ENCODE measurements at regions not wholly inside any gene's neighbourhood (a gene's known extent, or its start where the extent isn't known, plus 50 kb on each side); places are given as distances from the start of the nearest gene placed in this dataset.

DNA sequence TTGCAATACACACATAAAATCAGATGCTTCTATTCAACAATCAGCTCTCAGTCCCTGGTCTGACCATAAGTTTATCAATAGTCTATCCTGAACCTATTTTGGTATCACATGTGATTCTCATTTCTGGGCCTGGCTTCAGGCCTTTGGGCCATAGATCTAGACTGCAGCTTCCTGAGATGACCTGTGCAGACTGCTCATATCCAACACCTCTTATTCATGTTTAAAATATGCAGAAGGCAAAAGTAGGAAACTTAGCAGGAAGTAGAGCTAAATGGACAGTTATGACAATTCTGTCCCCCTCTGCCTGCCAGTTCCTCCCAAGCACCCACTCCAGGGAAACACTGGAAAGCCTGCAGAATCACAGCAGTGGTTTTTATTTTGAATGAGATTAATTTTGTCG lies 53.3 kb downstream of the C7orf25 start:
- no peak for DNase-seq (ENCODE audit: low spot score)

DNA sequence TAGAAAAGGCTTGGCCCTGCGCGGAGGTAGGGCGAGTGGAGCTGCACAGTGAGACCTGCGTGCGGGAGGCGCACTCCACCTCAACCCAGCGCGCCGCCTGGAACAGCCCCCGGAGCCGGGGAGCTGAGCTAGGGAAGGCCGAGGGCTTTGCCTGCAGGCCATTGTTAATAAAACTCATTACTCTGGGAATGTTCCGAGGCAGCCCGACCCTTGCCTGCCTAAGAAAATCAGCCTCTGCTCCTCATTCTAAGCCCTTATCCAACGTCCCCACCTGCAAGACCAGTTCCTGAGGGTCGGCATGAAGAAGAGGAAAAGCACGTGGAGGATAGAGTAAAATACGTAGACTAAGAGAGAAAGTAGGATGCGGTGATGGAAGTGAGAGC lies 55.3 kb downstream of the C7orf25 start:
- no peak for DNase-seq (ENCODE audit: low spot score)

GRCh38 chr7:42854571-42855118 lies 57.2 kb downstream of the C7orf25 start:
- DNase-seq (ENCODE audit: low spot score), result no peak

DNA sequence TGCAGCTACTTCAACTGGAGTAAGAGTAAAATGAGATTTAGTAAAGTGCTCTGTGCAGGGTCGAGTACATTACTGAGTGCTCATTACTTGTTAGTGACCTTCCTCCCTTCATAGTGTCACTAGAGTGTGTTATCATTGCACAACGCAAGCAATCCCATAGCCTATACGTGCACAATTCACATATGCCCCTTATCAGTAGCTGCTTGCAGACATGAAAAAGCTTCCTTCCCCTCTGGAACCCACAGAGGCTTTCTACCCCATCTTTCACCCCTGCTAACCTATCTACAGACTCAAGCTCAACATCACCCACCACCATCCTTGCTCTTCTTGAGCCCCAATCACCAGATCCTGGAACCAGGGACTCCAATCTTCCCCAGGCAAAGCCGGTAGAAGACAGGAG lies 59.3 kb downstream of the C7orf25 start:
- DNase-seq (ENCODE audit: low spot score), result no peak

DNA sequence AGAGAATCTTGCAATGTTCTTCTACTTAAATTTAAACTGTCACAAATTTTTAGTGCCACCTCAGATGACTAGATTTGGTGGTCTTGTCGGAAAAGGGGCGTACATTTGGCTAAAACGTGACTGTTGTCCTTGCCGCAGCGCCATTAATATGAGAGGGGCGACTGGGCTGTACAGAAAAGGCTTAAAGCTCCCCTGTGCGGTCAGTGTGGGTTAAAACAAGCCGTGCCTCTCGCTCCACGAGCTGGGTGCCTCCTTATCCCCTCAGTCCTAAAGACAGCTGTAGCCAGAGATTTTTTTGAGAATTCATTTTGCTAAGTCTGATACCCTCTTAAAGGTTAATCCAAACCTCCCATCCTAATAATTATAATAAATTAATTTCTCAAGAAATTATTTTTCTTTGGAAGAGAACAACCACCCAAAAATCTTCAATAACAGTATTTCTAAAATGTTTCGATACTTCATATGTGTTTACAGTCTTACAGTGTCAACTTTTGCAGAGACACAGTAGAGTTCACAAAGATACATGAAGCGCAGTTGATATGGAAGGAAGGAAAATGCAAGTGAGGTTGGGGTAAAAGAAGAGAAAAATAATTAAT lies 68.6 kb downstream of the C7orf25 start:
- peak; percentile 24 for DNase-seq (ENCODE audit: low spot score)

DNA sequence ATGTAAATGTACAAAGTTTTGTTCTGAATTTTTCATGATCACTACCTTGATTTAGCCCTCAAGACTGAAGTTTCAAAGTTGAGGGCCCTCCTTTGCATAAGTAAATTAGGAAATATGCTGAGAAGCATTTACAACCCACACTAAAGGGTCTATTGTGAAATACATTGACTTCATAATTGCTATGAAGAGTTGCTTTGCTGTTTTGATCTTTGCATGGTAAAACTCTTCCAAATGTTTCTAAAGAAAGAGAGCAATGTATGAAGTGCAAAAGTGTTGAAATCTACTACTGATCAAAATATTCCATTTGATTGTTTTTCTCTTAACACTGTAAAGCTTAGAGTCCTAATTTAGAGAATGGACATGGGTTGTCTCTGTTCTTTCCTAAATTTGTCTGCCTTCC lies 77.2 kb downstream of the C7orf25 start:
- no peak for DNase-seq (ENCODE audit: low spot score)

GRCh38 chr7:42833411-42833810 lies 78.5 kb downstream of the C7orf25 start:
- no peak for DNase-seq (ENCODE audit: low spot score)

DNA sequence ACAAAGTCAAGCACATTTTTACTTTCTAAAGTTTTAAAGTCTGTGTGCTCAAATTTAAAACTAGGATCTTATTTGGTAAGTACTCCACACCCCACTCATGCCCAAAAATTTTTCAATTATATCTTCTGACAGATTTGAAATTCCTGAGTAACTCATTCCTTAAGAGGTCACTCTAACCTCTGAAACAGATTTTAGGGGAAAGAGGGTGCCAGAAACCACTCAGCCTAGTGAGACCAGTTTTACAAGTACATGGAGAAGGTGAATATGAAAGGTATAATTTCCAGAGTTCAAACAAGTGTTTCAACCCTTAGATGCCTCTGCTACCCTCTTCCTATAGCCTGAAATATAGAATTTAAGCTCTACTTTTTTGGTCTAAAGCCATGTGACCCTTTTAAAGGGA lies 79.2 kb downstream of the C7orf25 start:
- DNase-seq (ENCODE audit: low spot score), result no peak

- peak; percentile 49 for DNase-seq (ENCODE audit: low spot score)
These were observed 80.0 kb downstream of the C7orf25 start for GRCh38 chr7:42831718-42832522.

DNA sequence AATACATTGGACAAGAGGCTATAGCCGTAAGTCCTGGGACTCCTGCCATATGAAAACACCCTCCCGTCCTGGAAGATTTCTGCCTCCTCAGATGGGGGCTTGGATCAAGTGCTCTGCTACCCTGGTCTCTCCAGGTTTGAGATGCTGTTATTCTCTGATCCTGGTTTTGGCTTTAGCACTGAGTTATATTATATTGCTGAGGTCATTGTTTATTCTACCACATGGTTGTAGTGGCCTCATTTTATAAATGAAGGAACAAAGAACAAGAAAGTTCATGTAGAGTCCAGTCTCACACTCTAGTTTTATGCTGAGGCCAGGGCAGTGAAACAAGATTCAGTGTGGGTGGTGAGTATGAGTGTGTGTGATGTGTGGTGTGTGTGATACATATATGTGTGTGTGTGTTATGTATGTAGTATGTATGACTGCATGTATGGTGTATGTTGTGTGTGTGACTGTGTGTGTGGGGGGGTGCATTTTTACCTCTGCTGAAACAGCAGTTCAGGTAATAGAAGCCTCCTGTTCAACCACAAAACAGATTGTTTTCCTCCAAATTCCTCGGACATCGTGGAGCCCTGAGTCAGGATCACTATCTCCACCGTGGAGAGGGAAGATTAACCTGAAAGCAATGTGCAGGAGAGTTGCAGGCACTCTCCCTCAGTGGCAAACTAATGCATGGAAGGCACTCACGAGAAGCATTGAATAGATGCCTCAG lies 80.7 kb downstream of the C7orf25 start:
- DNase-seq (ENCODE audit: low spot score), result no peak

DNA sequence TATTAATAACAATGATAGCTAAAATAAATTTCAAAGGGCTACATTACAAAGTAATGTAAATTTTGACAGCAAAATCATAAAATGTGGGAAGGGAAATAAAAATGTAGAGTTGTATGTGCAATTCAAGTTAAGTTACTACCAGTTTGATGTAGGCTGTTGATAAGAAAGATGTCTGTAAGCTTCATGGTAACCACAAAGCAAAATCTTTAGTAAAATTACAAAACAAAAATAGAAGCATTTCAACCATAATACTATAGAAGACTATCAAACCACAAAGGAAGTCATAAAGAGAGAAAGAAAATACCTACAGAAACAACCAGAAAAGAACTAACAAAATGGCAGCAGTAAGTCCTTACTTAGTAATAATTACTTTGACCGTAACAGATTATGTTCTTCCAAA lies 99.1 kb downstream of the C7orf25 start:
- DNase-seq (ENCODE audit: low spot score), result no peak

DNA sequence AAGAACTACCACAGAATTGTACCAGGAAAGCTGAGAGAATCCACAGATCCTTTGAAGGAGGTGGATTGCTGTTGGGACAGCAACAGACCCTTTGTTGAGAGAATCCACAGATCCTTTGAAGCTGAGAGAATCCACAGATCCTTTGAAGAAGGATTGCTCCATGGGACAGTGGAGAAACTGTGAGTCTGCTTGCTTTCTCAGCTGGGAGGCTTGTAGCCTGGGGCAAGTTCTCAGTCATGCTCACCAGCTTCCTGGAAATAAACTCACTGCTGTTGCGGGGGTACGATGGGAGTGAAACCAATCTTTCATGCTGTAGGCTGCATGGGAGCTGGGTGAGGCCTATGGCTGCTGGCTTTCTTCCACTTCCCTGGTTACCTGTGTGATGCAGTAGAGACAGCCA lies 106.3 kb downstream of the C7orf25 start:
- no peak for DNase-seq (ENCODE audit: low spot score)

GRCh38 chr7:42794673-42795072 lies 117.2 kb downstream of the C7orf25 start:
- DNase-seq (ENCODE audit: low spot score), result no peak

DNA sequence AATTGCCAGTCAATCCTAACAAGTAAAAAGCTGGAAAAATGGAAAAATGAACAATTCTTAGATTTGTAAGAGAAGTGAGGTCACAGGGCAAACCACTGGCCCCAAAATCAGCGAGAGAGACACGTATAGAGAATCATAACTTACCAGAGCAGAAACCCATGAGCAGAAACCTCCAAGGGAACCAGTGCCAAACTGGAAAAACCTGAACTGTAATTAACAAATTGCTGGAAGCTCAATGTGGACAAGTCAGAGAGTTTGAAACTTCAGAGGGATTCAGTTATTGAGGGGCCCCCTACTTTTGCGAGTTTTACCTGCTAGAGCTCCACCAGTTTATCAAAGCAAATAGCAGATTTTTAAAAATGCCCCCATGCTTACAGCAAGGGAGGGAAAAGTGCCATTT lies 119.0 kb downstream of the C7orf25 start:
- DNase-seq (ENCODE audit: low spot score), result no peak

- no peak for DNase-seq (ENCODE audit: low spot score)
These were observed 121.7 kb downstream of the C7orf25 start for GRCh38 chr7:42790196-42790595.

DNA sequence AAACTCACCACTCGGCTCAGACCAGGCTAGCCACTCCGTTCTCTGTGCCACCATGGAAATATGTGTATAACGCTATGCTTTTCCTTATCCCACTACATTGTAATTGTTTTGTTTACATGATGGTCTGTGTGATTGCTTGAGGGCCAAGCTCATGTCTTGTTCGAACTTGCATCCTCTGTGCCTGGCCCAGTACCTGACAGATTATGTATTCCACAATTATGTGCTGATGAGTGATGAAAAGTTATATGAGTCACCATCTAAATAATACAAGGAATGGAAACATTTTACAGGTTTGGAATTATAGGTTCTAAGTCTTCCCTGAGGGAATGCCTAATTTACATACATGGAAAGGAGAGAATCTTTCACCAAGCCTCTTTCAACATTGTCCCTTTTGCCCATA lies 137.4 kb downstream of the C7orf25 start:
- no peak for DNase-seq (ENCODE audit: low spot score)

- no peak for DNase-seq (ENCODE audit: low spot score)
These were observed 141.8 kb downstream of the C7orf25 start for GRCh38 chr7:42770114-42770513.

DNA sequence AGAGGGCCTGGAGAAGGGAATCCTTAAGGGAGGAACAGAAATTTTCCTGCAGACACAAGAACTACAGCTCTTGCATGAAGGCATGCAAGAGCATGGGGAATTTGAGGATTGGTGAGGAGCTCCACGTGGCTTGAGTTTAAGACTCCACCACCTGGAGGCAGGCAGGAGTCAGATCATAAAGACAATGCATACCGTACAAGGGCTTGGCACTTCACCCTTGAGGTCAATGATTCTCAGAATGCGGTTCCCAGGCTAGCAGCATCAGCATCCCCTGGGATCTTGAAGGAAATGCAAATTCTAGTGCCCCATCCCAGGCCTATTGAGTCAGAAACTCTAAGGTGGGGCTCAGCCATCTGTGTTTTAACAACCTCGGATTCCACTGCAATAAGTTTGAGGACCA lies 143.8 kb downstream of the C7orf25 start:
- no peak for DNase-seq (ENCODE audit: low spot score)

DNA sequence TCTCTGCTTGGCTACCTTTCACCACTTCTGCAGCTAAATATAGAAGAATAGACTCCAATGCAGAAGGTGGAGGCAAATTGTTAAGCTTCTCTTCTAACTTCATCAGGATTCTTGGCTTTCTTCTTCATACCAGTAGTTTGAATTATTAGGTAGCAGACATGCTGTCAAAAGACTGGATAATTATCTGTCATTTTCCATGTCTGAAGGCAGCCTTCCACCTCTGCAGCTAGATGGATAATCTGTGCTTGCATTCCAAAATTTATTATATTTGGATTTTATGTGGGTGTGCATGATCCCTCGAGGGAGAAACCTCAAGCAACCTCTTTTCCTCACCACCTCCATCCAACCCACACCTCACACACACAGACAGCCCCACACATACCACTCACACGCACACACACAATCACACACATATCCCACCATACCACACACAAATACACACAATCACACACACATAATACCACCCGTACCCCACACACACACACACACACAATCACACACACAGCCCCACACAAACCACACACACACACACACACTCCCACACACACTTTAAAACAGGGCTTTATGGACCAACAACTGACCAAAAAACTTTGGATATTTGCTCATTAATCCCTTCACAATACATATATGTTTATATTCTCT lies 145.0 kb downstream of the C7orf25 start:
- no peak for DNase-seq (ENCODE audit: low spot score)

GRCh38 chr7:42765931-42766330 lies 145.9 kb downstream of the C7orf25 start:
- DNase-seq (ENCODE audit: low spot score), result no peak

DNA sequence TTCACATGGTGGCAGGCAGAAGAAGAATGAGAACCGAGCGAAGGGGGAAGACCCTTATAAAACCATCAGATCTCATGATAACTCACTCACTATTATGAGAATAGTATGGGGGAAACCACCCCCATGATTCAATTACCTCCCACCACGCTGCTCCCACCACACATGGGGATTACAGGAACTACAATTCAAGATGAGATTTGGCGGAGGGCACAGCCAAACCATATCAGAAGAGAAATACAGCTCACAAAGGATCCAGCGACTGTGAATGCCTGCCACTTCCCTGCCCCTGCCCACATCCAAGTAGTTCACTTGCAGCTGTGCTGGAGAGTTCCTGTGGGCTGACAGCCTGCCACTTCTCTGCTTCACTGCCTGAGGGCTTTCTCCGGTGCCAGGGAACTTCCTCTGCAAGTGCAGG lies 148.7 kb downstream of the C7orf25 start:
- DNase-seq (ENCODE audit: low spot score), result no peak

DNA sequence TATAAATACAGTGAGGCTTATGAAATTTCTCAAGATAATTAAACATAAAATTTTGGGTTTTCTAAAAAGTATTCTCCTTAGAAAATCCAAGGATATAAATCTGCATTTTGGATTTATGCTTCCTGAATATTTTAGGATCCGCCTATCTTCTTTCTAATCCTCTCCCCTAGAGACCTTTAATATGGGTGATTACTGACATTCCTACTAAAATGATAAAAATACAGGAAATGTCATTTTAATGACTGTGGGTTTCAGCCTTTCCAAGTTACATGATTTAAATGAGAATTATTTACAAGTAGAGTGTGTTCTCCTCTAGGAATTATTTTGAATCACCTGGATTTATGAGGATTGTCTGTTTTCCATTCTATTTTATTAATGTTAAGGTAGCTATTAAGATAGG lies 150.4 kb downstream of the C7orf25 start:
- no peak for DNase-seq (ENCODE audit: low spot score)

Data from mucosa of gallbladder (tissue), 1 donor.